KMS-11 (cell line): ENCODE measurements at regions not wholly inside any gene's neighbourhood (a gene's known extent, or its start where the extent isn't known, plus 50 kb on each side); places are given as distances from the start of the nearest gene placed in this dataset.

Experiments
- H2AFZ ChIP-seq: fragments of 200-600 bp; sonication (generic); 2 replicates; pipeline ENCODE4 v1.6.1; 2016; ENCODE audit warnings: antibody characterized with exemption, mixed run types, low read depth
- H3K27ac ChIP-seq: fragments of 200-600 bp; sonication (generic); 2 replicates; pipeline ENCODE4 v1.6.1; 2016; ENCODE audit warnings: mild to moderate bottlenecking, mixed run types
- H3K27me3 ChIP-seq: fragments of 200-600 bp; sonication (generic); 2 replicates; pipeline ENCODE4 v1.6.1; 2017; ENCODE audit warnings: mild to moderate bottlenecking, low read depth, mixed run types, moderate library complexity; ENCODE audit not compliant: insufficient read depth
- H3K36me3 ChIP-seq: fragments of 200-600 bp; sonication (generic); 2 replicates; pipeline ENCODE4 v1.6.1; 2017; ENCODE audit warnings: mild to moderate bottlenecking, mixed run types; ENCODE audit not compliant: insufficient read depth
- H3K4me1 ChIP-seq: fragments of 200-600 bp; sonication (generic); 2 replicates; pipeline ENCODE4 v1.6.1; 2016; ENCODE audit warnings: mild to moderate bottlenecking, low read depth, mixed run types; ENCODE audit not compliant: poor library complexity, severe bottlenecking
- H3K4me2 ChIP-seq: fragments of 200-600 bp; sonication (generic); 2 replicates; pipeline ENCODE4 v1.7.0; 2016; ENCODE audit warnings: mild to moderate bottlenecking, mixed run types
- H3K4me3 ChIP-seq: fragments of 200-600 bp; sonication (generic); IDR thresholded peaks from 2 replicates; pipeline ENCODE4 v1.6.1; 2017; ENCODE audit warnings: low read depth, low read length, mixed read lengths; ENCODE audit not compliant: insufficient read depth
- H3K79me2 ChIP-seq: fragments of 200-600 bp; sonication (generic); 2 replicates; pipeline ENCODE4 v1.6.1; 2016; ENCODE audit warnings: low read depth, mixed run types; ENCODE audit not compliant: insufficient read depth
- H3K9ac ChIP-seq: fragments of 200-600 bp; sonication (generic); 2 replicates; pipeline ENCODE4 v1.6.1; 2016; ENCODE audit warnings: mild to moderate bottlenecking, mixed run types
- H4K20me1 ChIP-seq: fragments of 200-600 bp; sonication (generic); 2 replicates; pipeline ENCODE4 v1.6.1; 2016; ENCODE audit warnings: mild to moderate bottlenecking, mixed run types; ENCODE audit not compliant: insufficient read depth
- CTCF ChIP-seq: fragments of 200-600 bp; sonication (generic); conservative IDR thresholded peaks from 2 replicates; pipeline ENCODE4 v1.6.1; 2017; ENCODE audit warnings: low read depth, mild to moderate bottlenecking, antibody characterized with exemption, low read length, moderate library complexity, mixed read lengths

GRCh38 chr4:166538491-166539005, 665.5 kb downstream of the TLL1 start:
- no peak for TF ChIP-seq CTCF
- Histone ChIP-seq H4K20me1 (no peaks in the 10 kb centered on the region; the same call in 1 of the 2 replicates), H3K36me3 (no peaks in the 10 kb centered on the region), H3K4me2 (no peak overlapping the region), H3K4me3 (no peak overlapping the region), H3K4me1 (no peaks in the 10 kb centered on the region), H3K9ac (no peak overlapping the region), H3K27ac (no peak overlapping the region), H2AFZ (no peak overlapping the region), H3K79me2 (no peaks in the 10 kb centered on the region), H3K27me3 (no peaks in the 10 kb centered on the region)

GRCh38 chr4:166546009-166546408, 673.0 kb downstream of the TLL1 start:
- no peak overlapping the region for H3K9ac ChIP-seq
- H3K79me2 ChIP-seq: no peaks in the 10 kb centered on the region
- no peaks in the 10 kb centered on the region for H3K36me3 ChIP-seq
- no peaks in the 10 kb centered on the region for H3K27me3 ChIP-seq
- H4K20me1 ChIP-seq: no peaks in the 10 kb centered on the region; the same call in 1 of the 2 replicates
- H3K4me3 ChIP-seq: no peak overlapping the region
- no peak overlapping the region for H2AFZ ChIP-seq
- H3K4me2 ChIP-seq: no peak overlapping the region
- H3K27ac ChIP-seq: no peak overlapping the region
- no peak for TF ChIP-seq CTCF
- no peaks in the 10 kb centered on the region for H3K4me1 ChIP-seq

- Histone ChIP-seq H3K27ac (no peak overlapping the region), H3K36me3 (no peaks in the 10 kb centered on the region), H3K4me2 (no peak overlapping the region), H3K79me2 (no peaks in the 10 kb centered on the region), H4K20me1 (no peaks in the 10 kb centered on the region), H3K27me3 (no peaks in the 10 kb centered on the region), H3K9ac (no peak overlapping the region), H3K4me1 (no peaks in the 10 kb centered on the region), H2AFZ (no peak overlapping the region), H3K4me3 (no peak overlapping the region)
- no peak for TF ChIP-seq CTCF
Observed at GRCh38 chr4:166577639-166578038, 656.7 kb downstream of the SPOCK3 start.

GRCh38 chr4:166585491-166585890, 648.8 kb downstream of the SPOCK3 start:
- no peak overlapping the region for H3K27ac ChIP-seq
- H3K4me3 ChIP-seq: no peak overlapping the region
- H4K20me1 ChIP-seq: no peaks in the 10 kb centered on the region
- no peak for TF ChIP-seq CTCF
- no peak overlapping the region for H3K9ac ChIP-seq
- H3K27me3 ChIP-seq: no peaks in the 10 kb centered on the region
- no peaks in the 10 kb centered on the region for H3K36me3 ChIP-seq
- no peak overlapping the region for H2AFZ ChIP-seq
- no peak overlapping the region for H3K4me2 ChIP-seq
- no peaks in the 10 kb centered on the region for H3K4me1 ChIP-seq
- no peaks in the 10 kb centered on the region for H3K79me2 ChIP-seq
